SW 1271 (cell line): ENCODE measurements at regions not wholly inside any gene's neighbourhood (a gene's known extent, or its start where the extent isn't known, plus 50 kb on each side); places are given as distances from the start of the nearest gene placed in this dataset.

ENCODE experiments used
- DNase-seq, 2 experiments: peaks; one replicate each; lab custom pipeline; 2025; lab: John Stamatoyannopoulos, UW

- no peak for DNase-seq
Observed at GRCh38 chr20:58162986-58163385, 65.5 kb downstream of the ANKRD60 start.

DNA sequence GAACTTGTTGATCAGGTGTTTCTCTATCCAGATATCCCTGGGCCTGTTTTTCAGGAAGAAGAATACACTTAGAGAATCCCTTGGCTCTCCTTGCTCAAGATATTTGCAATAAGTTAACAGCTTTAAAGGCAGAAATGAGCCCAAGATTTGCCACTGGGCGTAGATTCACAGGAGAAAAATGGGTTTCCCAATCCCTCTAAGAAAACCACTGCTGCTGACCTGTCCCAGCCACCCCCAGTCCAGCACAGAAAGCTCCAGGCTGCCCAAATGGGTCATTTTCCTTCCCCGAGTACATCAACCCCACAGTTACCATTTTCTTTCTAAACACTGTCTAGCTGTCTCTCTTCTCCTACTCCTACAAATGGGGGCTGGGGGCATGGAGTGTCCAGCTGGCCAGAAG, 67.3 kb downstream of the ANKRD60 start:
- no peak for DNase-seq

DNA sequence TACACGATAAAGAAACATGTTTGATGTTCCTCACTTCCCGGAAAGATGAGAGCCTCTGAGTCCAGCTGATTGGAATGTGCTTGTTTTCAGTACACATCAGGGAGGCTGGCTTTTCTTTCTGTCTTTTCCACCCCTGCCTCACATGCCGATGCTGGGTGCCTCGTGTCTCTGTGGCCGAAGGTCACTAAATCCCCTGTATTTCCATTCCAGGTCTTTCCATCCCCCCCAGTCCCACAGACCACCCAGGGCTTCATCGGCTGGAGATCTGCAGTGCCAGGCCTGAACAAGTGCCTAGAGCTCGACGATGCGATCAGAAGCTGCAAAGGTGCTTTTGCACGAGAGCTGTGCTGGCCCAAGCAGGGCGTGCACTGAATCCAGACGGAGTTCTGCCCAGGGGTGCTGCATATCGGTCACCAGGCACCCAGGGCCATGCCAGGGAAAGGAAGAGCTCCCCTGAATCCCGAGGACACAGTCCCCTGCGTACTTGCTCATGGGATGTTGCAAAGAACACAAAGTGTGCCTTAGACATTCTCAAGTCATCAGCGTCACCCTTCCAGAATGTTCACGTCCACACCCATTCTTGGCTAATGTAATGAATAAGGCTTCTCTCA, 67.9 kb downstream of the ANKRD60 start:
- no peak for DNase-seq

GRCh38 chr20:58155148-58155925, 73.1 kb downstream of the ANKRD60 start:
- no peak for DNase-seq

- no peak for DNase-seq
Observed at GRCh38 chr20:58154113-58154512, 74.3 kb downstream of the ANKRD60 start.

- no peak for DNase-seq
Observed at GRCh38 chr20:58153121-58153520, 75.3 kb downstream of the ANKRD60 start.

GRCh38 chr20:58150772-58151171, 77.7 kb downstream of the ANKRD60 start:
- DNase-seq: no peak

DNA sequence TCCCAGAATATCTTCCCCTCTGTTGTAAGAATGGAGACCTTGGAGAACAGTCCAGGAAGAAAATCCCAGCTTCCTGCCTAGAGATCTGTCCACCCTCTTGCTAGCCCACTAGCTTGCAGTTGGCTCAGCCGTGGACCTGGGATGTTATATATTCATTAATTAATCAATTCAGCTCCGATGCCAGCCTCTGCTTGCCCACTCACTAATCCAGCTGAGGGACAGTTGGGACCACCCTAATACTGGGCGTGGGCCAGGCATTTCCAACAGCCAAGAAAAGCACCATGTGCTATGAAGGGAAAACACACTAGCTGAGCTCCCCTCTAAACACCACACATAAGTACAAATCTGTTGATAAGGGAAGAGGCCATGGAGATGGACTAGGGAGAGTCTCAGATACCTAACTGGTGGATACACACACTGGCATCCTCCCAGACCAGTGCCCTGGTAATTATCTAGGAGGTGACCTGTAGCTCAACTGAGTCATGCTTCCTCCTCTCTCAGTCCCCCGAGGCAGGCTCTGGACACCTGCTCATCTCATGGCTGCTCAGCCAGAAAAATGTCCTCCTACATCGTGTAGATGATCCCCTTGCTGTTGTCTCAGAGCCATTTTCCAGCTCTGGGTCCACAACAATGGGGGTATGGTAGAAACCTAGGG, 78.9 kb downstream of the ANKRD60 start:
- DNase-seq: peak in 1 of 2 experiments; percentile 27

DNA sequence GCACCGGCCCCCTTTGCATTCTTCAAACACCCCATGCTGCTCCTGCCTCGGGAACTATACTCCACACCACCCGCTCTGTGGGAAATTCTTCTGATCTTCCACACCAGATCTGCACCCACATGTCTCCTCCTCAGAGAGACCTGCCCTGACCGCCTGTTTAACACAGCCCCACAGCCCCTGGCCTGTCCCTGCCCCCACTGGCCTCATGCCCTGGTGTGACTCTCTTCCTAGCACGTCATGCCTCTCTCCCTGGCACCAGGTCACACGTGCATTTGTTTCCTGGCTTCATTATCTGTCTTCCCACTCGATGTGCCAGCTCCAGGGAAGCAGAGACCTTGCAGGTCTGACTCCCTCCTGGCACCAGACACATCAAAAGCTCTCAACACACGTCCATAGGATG, 79.6 kb downstream of the ANKRD60 start:
- DNase-seq: no peak

- DNase-seq: no peak
Observed at GRCh38 chr20:58147628-58148370, 80.7 kb downstream of the ANKRD60 start.

GRCh38 chr20:58146746-58147140, 81.7 kb downstream of the ANKRD60 start:
- no peak for DNase-seq

DNA sequence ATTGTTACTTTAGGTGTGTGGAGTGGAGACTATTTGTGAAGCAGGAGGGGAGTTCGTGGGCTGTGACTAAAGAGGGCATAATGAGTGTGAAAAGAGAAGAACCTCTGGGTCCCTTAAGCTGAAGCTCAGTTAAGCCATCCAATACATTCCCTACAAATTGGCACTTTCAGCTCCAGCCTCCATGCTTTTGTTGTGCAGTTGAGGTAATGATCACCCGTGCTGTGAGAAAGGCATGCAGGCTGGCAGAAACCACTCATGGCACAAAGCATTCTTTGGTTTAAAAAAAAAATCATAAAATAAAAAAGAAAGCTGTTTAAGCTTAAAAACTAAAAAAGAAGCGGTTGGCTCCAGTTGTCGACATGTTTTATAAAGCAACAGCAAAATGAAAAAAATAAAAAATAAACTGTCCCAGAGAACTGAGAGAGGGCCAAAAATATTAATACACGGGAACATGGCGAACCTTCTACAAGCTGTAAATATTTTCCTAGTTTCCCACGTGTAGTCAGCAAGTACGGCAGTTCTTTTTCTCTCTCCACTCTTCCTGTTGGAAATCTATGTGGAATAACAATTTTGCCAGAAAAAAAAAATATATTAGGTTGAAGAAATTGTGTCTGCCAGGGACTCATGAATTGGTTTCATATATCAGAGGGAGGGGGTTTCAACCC, 82.2 kb downstream of the ANKRD60 start:
- DNase-seq: no peak

DNA sequence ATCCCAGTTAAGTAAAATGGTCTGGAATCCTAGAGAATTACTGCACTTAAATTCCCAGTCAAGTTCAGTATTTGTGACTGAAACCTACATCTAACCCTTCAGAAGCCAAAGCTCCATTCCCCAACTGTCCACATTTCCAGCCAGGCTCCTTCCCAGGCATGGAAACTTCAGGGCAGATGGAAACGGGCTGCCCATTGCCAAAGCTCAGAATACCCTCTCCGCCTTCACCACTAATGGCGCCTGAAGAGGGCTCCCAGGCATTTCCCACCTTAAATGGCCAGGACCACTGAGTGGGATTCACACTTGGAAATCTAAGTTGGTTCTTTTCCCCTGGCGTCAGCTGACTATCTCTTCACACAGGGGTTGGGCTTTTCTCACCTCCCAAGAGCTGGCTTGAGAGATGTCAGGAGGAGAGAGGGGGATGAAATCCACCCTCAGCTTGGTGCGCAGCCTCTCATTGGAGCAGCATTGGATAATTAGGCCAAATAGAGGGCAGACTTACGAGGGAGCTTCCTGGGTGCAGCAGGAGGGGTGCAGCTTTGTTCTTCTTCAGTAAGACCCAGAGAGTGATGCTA, 82.9 kb downstream of the ANKRD60 start:
- no peak for DNase-seq

- no peak for DNase-seq
Observed at GRCh38 chr20:58144096-58144495, 84.4 kb downstream of the ANKRD60 start.

DNA sequence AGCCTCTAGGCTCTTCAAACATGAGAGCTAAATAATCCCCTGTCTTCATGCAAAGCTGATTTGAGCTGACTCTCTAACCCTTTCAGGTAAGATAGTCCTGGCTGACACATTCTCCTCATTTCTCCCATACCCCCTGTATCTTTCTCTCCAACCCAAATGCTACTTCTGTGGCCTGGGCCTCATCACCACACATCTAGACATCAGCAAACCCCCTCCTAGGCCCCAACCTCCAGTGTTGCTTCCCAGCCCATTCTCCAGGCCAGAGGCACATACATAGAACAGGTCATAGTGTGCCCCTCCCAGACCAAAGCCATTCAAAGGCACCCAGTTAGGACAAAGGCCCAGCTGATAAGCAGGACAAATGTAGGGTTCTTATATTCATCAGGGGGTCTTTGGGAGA, 84.9 kb downstream of the ANKRD60 start:
- no peak for DNase-seq

DNA sequence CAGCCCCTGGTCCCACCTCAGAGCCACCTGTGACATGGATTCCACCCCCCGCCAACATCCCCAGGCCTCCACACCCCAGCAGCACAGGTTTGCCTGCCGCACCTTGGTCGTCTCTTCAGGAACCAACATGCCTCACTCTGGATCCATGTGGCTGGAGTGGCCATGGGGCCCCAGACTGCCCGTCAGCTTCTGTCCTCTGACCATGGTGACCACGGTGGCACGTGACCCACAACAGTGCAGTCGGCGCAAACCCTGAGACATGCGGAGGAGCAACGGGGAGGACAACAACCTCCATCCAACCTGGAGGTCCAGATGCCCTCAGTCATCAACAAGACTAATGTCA, 85.6 kb downstream of the ANKRD60 start:
- DNase-seq: no peak

- DNase-seq: no peak
Observed at GRCh38 chr20:58141971-58142842, 86.2 kb downstream of the ANKRD60 start.

GRCh38 chr20:58141496-58141895, 87.0 kb downstream of the ANKRD60 start:
- DNase-seq: no peak

DNA sequence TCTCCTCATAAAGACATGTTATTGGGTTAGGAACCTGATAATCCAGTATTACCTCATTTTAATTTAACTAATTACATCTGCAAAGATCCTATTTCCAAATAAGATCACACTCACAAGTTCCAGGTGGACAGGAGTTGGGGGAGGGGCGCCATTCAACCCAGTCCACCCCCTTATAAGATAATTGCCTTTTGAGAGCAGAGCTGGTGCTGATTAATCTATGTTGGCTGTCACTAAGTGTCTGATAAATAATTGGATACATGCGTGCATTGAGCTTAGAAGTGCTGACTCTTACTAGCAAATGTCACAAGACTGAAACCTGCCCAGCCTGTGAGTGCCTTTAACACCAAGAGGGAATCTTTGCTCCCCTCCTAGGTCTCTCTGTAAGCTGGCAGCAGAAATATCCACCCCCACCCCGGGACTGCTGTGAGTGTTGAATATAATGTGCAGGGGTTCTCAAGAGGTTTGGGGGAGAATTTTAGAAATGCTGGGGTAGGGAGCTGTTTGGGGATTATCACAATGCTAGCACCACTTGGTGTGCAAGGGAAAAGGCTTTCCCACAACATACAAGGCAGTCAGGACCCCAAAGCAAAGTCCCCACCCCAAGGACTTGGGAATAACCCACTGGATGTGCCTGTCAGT, 87.5 kb downstream of the ANKRD60 start:
- DNase-seq: no peak
